GM23248 (cell line): ENCODE measurements at regions not wholly inside any gene's neighbourhood (a gene's known extent, or its start where the extent isn't known, plus 50 kb on each side); places are given as distances from the start of the nearest gene placed in this dataset.

Source experiments
- EZH2 ChIP-seq: fragments of 200-600 bp; sonication (generic); IDR thresholded peaks from 2 replicates; pipeline ENCODE4 v1.6.1; 2018; ENCODE audit warnings: antibody characterized with exemption, mild to moderate bottlenecking; ENCODE audit not compliant: insufficient read depth, poor library complexity, severe bottlenecking
- EZH2phosphoT487 ChIP-seq: fragments of 200-600 bp; sonication (generic); IDR thresholded peaks from 2 replicates; pipeline ENCODE4 v1.6.1; 2018; ENCODE audit warnings: antibody characterized with exemption, moderate library complexity, mild to moderate bottlenecking, low read depth; ENCODE audit not compliant: insufficient read depth

DNA sequence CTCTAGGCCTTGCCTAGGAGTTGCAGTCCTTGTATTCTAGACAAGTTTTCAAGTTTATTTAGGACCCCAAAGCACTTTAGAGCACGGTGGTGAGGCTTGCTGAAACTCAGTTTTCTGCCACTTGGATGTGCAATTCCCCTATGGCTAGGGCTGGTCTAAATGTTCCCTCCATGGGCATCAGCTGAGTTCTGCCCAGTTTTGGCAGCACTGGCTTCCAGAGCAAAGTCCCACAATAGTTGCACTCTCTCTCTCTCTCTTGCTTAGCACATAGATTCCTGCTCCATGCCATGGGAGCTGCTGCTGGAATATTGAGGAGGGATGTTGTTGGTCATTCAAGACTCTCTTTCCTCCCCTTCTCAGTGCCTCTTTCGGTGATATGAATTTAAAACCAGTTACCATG is 760.2 kb upstream of the SLC39A10 start:
- TF ChIP-seq EZH2, result no peak
- no peak for TF ChIP-seq EZH2phosphoT487
